HK-2 (cell line): ENCODE measurements at regions not wholly inside any gene's neighbourhood (a gene's known extent, or its start where the extent isn't known, plus 50 kb on each side); places are given as distances from the start of the nearest gene placed in this dataset.

Experiments used
- DNase-seq: peaks from one replicate; pipeline ENCODE4 v3.0.0-alpha.2; 2018; ENCODE audit not compliant: unreplicated experiment

DNA sequence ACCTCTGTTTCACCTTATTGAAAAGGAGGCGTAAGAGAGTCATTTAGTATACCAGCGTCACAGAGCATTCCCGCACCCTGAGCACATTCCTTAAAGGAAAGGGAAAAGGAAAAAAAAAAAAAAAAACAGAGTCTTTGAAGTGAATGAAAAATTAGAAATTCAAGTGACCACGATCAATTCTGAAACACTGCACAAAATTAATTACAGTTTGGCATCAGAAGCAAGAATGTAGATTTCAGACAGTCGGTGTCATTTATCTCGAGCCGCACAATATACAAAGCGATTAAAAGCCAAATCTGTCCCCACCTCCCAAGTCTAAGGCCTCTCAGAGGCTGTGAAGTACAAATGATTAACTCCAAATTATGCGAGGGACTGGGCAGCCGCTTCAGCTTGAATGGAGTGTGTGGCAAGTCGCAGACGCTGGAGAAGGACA is 173.7 kb upstream of the ZNF507 start:
- no peak for DNase-seq

DNA sequence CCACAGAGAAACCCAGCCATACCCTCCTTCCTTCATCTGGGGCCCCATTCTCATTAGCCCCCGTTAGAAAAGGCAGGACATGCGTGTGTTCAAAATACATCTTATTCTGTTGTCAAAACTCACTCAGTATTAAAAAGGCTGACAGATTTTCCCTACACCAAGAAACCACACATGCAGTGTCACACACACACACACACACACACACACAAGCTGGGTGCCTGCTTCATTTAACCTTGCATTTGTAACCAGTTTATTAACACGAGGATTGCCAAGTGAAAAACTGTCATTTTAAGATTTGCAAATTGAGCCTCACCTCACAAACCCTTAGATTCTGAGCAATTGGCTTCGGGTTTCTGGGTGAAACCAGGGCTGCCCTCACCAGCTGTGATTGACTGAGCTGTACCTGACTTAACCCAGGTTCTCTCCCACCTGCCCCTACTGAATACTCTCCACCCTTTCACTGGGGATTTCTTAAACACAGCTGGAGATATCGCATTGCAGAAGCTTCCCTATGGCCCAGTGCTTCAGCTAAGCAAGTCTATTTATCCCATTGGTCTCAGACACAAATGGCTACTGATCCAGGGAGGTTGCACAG is 172.7 kb upstream of the ZNF507 start:
- no peak for DNase-seq

DNA sequence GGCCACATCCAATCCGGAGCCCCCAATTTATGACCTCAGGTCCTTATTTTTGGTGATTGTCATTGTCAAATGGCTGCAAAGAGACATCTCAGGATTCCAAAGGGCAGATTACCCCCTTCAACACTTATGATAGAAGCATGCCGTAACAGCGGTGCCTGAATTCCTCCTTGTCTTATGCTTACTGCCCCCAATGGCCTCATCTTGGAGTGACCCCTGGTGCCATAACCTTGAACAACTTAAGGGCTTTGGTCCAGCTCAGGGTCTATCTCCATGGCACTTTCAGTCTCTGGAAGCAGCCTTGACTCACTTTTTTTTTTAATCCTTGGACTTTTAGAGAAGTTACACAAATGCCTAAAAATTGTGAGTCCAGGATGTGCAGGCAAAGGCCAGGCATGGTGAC is 171.6 kb upstream of the ZNF507 start:
- DNase-seq: no peak

DNA sequence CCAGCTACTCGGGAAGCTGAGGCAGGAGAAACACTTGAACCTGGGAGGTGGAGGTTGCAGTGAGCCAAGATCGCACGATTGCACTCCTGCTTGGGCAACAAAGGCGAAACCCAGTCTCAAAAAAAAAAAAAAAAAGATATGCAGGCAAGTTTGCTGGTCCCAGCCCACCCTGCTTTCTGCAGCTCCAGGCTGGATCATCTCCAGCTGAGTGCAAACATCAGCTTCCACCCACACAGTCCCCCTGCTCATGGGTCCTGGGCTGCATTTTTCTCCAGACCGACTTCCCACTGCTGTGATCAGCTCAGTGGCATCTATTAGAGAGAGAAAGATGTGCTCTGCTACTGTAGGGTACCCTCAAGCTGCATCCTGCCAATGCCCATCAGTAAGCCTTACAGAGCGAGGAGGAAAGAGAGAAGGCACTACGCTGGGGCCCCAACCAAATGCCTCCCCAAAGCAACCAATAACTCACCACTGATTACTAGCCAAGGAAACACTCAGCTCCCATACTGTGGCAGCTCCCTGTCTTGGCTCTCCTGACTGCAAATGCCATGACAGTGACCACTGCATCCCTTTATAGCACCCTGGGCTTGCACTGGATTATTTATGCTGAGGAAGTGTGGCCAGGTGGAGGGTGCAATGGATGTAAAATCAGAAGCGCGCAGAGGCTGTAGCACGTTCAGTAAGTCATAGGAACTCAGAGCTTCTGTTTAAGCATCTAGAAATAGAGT is 170.9 kb upstream of the ZNF507 start:
- DNase-seq: no peak

DNA sequence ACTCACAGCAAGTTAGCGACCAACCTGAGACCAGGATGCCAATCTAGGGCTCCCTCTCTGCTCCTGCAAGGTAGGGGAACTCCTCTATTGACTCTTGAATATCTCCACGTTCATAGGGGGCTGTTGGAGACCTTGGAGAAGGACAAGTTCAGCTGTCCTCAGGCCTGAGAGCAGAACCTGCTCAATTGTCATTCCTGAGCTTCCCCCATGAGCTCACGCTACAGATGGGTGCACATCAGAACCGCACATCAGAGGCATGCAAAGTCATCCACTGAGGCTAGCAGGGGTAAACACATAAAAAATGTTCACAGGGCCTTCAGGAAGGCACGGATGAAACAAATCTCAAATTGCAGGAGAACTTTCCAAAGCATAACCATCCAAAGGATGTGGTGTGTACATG is 168.8 kb upstream of the ZNF507 start:
- DNase-seq: no peak

DNA sequence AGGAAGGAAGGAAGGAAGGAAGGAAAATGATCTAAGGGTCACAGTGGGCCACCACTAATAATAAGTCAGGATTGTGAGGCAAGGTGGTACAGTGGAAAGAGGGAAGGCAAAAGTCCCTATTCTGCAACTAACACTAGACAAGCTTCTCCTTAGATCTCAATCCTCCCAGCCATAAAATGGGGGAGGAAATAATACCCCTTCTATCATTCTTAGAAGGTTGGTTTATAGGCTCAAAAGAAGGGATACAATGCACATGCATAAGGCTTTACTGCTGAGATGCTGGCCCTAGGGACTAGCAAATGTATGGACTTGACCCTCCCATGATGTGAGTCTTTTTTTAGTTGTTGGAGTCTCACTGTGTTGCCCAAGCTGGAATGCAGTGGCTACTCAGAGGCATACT is 167.7 kb upstream of the ZNF507 start:
- no peak for DNase-seq

DNA sequence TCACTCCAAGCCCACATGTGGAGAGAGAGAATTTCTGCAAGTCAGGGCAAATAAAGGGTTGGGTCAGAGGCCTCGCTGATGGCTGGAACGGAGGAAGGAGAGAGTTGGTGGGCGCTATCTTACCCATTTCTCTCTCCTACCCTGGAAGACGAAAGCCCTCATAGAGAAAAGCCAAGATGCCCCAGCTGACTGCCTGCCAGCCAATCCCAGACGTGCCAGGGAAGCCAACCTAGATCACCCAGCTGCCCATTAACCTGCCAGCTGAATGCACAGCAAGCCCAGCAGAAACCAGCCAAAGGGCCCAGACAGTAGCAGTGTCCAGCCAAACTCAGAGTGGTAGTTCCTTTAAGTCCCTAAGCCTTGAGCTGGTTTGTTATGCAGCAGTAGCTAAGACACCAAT is 167.0 kb upstream of the ZNF507 start:
- no peak for DNase-seq

DNA sequence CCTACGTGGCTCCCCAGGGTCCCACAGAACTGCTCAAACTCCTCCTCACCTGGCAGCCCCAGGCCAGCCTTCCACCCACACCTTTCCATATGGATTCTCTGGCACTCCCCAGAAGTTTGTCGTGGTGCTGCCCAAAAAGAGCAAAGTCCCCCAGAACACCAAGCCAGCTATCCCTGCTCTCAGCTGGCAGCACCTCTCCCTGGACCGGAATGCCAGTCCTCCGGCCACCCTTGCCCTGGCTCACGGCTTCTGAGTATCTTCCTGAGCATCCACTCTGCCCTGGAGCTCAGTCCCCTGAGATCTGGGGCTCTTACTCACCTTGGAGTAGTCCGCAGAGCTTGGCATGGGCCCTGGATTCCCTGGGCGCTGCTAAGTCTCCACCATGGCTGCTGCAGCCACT is 166.5 kb upstream of the ZNF507 start:
- no peak for DNase-seq

DNA sequence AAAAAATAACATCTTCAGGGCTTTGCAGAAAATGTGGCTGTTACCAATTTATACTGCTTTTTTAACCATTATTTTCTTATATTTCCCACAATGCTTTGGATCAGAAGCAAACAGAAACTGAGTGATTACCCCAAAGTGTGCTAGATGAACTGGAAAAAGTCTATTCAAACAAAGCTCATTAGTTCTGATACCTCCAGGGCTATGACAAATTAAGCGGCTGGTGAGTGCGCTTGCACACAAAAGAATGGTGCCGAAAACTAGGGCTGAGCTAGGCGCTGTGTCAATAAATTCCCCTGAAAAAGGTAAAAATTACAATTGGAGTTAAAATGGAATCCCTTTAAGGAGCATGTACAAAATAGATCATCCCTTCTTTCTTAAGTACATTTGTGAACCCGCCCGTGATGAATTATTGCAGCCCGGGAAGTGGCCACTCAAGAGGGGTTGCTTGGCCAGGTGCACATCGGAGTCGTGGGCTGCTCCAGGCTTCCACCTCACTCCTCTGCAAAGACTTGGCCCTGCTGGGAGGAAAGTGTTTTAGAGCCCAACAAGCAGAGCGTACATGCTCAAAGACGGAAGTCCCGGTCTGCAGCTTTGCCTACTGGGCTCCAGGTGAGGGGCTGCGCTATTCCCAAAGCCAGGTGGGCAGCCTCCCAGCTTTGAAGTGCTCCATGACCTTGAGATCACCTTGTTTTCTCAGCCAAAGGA is 164.0 kb upstream of the ZNF507 start:
- DNase-seq: no peak

DNA sequence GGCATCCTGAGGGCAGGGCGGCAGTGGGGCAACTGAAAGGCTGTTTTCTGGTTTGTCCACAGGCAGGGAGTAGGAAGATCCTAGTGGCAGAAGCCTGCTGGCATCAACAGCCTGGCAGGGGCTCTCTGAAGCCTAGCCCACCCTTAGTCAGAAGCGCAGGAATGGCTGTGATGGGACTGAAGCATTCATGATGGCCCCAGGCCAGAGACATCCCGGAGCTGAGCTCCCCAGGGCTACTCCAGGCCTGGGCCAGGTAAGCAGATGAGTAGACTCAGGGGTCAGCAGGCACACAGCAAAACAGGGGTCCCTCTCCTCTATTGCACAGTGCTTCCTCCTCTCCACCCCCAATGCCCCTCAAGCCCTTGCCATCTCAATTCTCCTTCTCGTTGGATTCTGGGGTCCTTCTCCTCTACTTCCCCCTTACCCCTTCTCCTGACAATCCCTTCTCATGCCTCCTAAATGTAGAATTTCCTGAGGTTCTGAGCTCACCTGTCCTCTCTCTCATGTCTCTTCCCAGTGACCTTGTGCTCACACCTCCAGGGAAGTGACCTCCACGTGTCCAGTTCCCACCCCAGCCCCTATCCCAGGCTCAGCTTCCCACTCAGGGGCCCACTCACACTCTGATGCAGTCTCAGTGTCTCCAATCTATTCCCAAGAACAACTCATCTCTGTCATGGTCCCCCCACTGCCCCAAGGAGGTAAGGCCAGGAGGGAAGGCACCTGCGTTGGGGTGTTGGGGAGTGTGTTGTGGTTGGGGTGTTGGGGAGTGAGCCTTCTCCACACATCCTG is 158.7 kb upstream of the ZNF507 start:
- DNase-seq: no peak

DNA sequence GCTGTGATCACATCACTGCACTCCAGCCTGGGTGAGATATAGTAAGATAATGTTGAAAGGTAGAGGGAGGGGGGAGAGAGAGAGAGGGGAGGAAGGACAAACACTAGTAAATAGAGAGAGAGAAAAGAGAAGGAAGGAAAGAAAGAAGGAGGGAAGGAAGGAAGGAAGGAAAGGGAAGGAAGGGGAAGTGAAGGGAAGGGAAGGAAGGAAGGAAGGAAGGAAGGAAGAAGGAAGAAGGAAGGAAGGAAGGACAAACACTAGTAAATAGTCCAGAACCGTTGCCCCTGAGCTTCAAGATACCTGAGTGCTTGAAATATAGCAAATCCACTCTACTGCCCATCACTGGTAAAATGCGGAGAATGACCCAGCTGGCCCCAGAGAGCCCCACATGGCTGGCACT is 156.5 kb upstream of the ZNF507 start:
- DNase-seq: no peak

DNA sequence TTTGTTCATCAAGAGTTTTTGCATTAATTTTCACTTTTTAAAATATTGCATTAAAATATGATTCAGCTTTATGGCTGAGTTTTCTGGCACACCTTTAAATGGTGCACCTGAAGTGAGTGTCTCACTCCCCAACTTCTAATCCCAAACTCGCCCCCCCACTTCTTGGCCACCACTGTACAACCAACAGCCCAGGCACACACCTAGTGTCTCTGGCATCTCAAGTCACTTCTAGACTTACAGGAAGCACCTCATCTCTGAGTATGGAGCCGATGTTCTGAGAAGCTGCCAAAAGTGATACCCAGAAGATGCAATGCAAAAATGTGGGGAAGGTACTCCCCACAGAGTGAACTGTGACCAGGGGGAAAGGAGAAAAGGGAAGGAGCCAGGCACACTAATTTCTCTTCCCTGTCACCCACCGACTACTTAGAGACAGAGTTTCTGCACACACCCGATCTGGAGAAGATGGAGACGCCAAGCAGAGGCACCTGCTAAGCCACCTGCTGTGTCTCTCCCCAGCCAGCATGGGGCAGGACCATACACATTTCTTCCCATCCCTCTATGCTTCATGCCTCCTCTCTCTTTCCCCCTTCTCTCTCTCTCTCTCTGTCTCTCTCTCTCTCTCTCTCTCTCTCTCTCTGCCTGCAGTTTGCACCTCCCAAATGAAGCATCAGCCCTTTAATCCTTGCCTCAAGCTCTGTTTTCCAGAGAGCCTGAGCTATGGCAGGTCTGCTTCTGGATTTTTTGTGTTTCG is 155.3 kb upstream of the ZNF507 start:
- no peak for DNase-seq

DNA sequence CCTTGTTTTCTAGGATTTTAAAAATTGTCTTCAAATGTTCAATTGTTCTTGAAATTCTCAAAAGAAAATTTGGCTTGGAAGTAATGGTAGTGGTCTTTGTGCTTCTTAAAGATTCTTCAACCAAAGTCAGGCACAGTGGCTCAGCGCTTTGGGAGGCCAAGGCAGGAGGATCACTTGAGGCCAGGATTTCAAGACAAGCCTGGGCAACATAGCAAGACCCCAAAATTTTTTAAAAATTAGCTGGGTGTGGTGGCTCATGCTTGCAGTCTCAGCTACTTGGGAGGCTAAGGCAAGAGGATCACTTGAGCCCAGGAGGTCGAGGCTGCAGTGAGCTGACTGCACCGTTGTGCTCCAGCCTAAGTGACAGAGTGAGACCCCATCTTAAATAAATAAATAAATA is 153.5 kb upstream of the ZNF507 start:
- no peak for DNase-seq

DNA sequence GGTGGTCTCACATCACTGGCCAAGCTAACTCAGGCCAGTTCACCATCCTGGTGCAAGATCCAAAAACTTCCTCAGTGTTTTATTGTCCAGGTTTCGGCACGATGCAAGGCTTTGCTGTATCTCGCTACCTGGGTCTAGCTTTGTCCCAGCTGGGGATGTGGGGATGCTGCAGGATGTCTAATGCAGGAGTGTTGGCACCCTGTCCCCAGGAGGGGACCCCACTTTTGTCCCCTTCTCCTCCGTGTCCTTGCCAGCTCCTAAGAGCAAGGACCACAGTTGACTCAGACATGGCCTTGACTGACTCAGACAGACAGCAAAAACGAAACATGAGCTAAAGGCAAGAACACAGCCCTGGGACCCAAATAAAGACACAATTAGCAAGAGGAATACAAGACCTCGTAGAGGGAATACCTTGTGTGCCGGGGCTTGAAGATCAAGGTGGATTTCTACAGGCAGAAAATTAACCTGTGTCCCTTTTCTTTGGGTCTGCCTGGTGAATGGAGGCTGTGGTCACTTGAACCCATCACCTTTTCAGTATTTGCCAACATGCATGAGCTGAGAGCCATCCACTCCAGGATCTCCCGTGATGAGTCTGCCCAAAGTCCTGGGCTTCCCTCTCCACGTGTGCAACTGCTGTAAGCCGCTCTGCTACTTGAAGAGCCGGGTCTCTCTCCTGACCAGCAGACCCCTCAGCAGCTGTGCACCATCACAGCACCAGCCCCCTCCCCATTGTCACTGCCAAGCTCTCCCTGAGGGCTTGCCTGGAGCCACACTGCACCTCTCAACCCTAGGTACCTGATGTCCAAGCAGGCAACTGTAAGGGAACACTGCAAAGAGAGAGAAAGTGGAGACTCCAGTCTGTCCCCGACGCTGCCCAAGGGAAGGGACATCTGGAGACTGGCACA is 149.5 kb upstream of the ZNF507 start:
- no peak for DNase-seq

DNA sequence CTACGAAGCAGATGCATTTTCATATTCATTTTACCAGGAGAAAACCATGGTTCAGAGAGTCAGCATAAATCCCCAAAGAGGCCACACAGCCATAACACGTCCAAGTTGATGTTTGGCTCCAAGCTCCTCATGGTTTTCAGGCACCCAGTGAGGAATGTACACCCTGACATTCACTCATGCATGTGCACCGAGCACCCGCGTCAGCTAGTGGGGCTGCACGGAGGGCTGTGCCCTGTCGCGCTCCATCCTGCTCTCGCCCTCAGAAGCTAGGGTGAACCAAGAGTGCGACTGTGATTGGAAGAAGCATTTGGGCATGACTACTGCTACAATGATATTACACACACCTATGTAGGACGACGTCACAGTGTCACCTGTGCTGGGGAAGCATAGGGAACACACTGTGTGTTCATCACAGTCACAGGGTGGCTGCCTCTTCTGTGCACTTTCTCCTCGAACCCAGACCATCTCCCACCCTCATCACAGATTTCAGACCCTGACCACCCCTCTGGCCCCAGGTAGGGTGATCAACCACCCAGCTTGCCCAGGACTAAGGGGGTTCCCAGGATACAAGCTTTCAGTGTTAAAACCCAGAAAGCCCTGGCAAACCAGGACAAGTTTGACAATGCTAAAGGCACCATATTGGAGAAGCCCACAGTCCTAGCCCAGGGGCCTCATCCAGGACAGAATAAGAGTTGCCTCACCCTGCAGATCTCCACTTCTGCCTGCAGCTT is 148.6 kb upstream of the ZNF507 start:
- DNase-seq: no peak

DNA sequence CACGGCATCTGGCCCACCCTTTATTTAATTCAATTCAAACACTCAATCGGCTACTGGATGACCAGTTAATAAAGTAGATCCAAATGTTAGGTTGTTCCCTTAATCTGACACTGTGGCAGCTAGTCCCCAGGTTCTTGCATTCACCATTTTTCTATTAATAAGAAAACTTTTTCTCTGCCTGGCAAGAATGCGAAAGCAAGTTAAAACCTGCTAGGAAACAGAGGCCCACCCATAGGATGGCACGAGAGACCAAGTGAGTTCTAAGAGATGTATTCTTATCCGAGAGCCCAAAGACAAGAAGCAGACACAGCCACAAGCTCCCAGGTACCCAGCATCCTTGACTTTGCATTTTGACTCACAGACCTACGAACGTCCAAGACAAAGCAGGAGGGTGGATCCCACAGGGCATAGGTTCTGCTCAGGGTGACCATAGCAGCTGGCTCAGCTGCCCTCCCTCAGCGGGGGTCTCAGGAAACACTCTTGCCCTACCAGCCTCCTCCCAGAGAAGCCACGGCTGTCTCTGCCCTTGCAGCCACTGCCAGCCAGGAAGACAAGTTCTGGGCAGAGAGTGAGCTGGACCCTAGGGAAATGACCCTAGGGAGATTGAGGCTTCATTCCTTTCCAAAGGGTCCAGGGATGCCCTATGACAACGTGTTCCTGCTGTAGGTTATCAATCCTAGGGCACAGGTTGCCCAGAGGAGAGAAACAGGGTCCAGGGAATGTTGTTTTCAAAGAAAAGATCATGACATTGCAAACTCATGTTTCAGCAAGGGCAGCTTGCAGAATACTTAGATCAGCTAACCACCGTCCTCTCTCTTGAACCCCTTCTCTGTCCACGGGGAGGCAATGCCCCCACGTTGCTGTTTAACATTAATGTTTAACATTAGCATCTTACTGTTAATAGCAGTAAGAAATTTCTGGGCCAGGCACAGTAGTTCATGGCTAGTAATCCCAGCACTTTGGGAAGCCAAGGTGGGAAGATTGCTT is 147.2 kb upstream of the ZNF507 start:
- no peak for DNase-seq

DNA sequence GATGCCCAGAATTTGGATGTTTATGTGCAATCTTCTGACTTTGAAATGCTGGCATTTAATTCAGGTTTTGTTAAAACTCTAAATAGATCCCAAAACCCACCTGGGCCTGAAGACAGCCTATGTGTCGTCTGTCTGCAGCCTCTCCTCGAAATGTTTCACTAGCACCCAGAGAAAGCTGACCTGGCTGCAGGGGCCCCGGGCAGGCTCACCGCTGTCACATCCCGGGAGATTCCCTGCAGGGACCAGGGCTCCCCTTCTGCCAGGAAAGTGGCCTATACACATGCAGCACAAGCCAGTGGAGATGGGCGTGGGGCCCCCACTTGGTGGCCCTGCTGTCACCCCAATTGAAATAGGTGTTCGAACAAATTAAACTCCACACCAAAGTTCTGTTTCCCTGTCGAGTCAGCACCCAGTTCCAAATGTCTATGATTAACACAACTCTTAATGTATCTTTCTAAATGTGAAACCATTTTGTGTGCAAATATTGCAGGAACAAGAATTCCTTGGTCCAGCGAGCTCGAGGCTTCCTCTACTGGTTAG is 145.8 kb upstream of the ZNF507 start:
- DNase-seq: no peak

DNA sequence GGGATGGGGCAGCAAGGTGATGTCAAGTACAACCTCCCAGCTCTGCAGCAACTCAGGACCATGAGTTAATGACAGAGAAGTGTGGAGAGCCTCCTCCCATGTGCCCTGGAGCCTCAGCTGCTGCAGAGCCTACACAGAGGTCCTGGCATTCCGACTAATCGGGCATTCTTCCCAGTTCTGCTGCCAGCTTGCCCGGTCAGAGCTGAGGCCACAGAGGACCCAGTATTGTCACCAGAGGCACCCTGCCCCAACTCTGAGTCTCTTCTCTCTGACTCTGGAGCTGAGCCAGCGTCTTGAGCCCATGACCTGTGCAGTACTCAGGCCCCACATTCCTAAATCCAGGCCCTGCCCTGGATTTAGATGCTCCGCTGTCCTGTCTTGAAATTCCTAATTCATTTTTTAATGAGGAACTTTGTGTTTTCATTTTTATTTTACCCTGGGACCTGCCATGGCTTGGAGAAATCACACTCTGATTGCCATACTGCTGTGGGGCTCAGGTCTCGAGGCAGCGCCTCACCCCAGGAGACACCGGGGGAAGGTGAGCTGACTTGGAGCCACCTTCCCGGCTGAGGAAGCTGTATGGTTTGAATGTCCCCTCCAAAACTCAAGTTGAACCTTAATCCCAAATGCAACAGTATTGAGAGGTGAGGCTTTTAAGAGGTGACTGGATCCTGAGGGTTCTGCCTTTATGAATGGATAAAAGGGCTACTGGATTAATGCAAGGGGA is 144.9 kb upstream of the ZNF507 start:
- DNase-seq: no peak
